Left lung (tissue), 4 donors: ENCODE measurements at regions not wholly inside any gene's neighbourhood (a gene's known extent, or its start where the extent isn't known, plus 50 kb on each side); places are given as distances from the start of the nearest gene placed in this dataset.

Experiments
- ATAC-seq: fragments of 200-7000 bp; cut with Tn5 transposase; one replicate; pipeline ENCODE4 v1.9.1; 2020; ENCODE audit warnings: moderate library complexity
- DNase-seq, 4 donors: peaks; one replicate each; pipeline ENCODE4 v3.0.0-alpha.2; 2013 to 2020
- H3K27ac ChIP-seq, 2 donors: fragments of 200-600 bp; sonication (generic) in 1 of 2; one replicate each; pipeline versions ENCODE4 v1.5.0 to v1.8.0; 2020 to 2021
- H3K27me3 ChIP-seq, 2 donors: fragments of 200-600 bp; sonication (generic) in 1 of 2; one replicate each; pipeline versions ENCODE4 v1.5.0 to v1.8.0; 2020 to 2021
- H3K36me3 ChIP-seq, 2 donors: fragments of 200-600 bp; sonication (generic) in 1 of 2; one replicate each; pipeline versions ENCODE4 v1.5.0 to v1.8.0; 2020 to 2021
- H3K4me1 ChIP-seq, 2 donors: fragments of 200-600 bp; one replicate each; pipeline ENCODE4 v1.8.0; 2021
- H3K4me3 ChIP-seq, 2 donors: fragments of 200-600 bp; sonication (generic) in 1 of 2; one replicate each; pipeline versions ENCODE4 v1.5.0 to v1.8.0; 2020 to 2021; ENCODE audit warnings: mild to moderate bottlenecking in 1 of 2
- H3K9me3 ChIP-seq, 2 donors: fragments of 200-600 bp; sonication (generic) in 1 of 2; one replicate each; pipeline versions ENCODE4 v1.5.0 to v1.8.0; 2020 to 2021
- CTCF ChIP-seq, 2 donors: fragments of 200-600 bp; sonication (generic) in 1 of 2; IDR thresholded peaks; one replicate each; pipeline versions ENCODE4 v1.5.0 to v1.8.0; 2021; ENCODE audit warnings: antibody characterized with exemption in 2 of 2
- intact Hi-C, 2 donors: fragments of 100-400 bp; cut with DNase I; formaldehyde crosslinking; loops; one replicate each; pipeline versions ENCODE4 v1.11.2 to v1.14.2; 2022
- donor health status: DM: no; HTN: yes; CAD: no.
- donor health status: DM: no; HTN: no; CAD: no.

DNA sequence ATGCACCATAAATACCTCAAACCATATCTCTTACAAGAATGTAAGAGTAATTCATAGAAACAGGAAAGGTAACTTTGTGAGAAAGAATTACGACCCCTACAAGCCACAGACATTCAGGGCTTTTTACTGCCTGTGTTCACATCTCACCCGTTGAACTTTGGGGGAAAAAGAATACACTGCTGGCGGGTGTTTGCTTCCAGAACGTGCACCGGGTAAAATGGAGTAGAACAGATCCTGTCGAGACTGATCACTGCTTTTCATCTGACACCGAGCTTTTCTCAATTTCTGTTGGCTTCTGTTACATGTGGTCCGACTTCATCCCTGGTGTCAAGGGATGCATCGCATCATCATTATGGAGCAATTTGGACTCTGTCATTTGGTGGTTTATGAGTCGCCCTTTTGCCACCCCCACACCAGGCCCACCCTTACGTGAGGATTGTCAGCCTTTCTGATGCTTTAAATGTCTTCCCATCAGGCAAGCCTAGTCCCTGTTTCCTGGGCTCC lies 219.2 kb upstream of the ZFP64 start:
- no peak overlapping the region for H3K4me3 ChIP-seq
- peaks cover 0 to 2% of the 10 kb centered on the region in 2 donors for H3K9me3 ChIP-seq
- H3K27me3 ChIP-seq, result no peaks in the 10 kb centered on the region
- intact Hi-C loops, result no loop called here
- peaks cover 0 to 4% of the 10 kb centered on the region in 2 donors for H3K4me1 ChIP-seq
- no peak overlapping the region for H3K27ac ChIP-seq
- no peak for ATAC-seq
- DNase-seq, result no peak
- no peaks in the 10 kb centered on the region for H3K36me3 ChIP-seq
- TF ChIP-seq CTCF (IDR thresholded peaks at IDR 0.05), result no peak

- TF ChIP-seq CTCF (IDR thresholded peaks at IDR 0.05), result no peak
- H3K4me1 ChIP-seq, result peaks cover 0 to 4% of the 10 kb centered on the region in 2 donors
- ATAC-seq, result no peak
- H3K27ac ChIP-seq, result no peak overlapping the region
- H3K4me3 ChIP-seq, result no peak overlapping the region
- H3K9me3 ChIP-seq, result peaks cover 0 to 2% of the 10 kb centered on the region in 2 donors
- intact Hi-C loops, result no loop called here
- no peaks in the 10 kb centered on the region for H3K27me3 ChIP-seq
- H3K36me3 ChIP-seq, result no peaks in the 10 kb centered on the region
- DNase-seq, result no peak
Observed at GRCh38 chr20:52410182-52410647, 218.6 kb upstream of the ZFP64 start.

GRCh38 chr20:52405986-52406385 lies 214.4 kb upstream of the ZFP64 start:
- Histone ChIP-seq H3K4me3 (no peak overlapping the region), H3K36me3 (no peaks in the 10 kb centered on the region), H3K27me3 (no peaks in the 10 kb centered on the region), H3K4me1 (peaks cover 0 to 4% of the 10 kb centered on the region in 2 donors), H3K9me3 (no peaks in the 10 kb centered on the region), H3K27ac (peak overlapping the region in 1 of 2 donors; percentile 1)
- intact Hi-C loops, result no loop called here
- no peak for TF ChIP-seq CTCF (IDR thresholded peaks at IDR 0.05)
- DNase-seq (no peak), ATAC-seq (no peak)

- TF ChIP-seq CTCF (IDR thresholded peaks at IDR 0.05), result no peak
- DNase-seq (no peak), ATAC-seq (no peak)
- no peak overlapping the region for H3K4me3 ChIP-seq
- H3K9me3 ChIP-seq, result no peaks in the 10 kb centered on the region
- intact Hi-C loops, result no loop called here
- no peaks in the 10 kb centered on the region for H3K27me3 ChIP-seq
- peak overlapping the region in 1 of 2 donors; percentile 1 for H3K27ac ChIP-seq
- H3K4me1 ChIP-seq, result peaks cover 0 to 4% of the 10 kb centered on the region in 2 donors
- H3K36me3 ChIP-seq, result no peaks in the 10 kb centered on the region
Observed at GRCh38 chr20:52405417-52405816, 213.8 kb upstream of the ZFP64 start.

GRCh38 chr20:52404671-52405070 lies 213.1 kb upstream of the ZFP64 start:
- DNase-seq (no peak), ATAC-seq (no peak)
- H3K4me1 ChIP-seq, result no peaks in the 10 kb centered on the region
- H3K36me3 ChIP-seq, result no peaks in the 10 kb centered on the region
- intact Hi-C loops, result no loop called here
- H3K27me3 ChIP-seq, result no peaks in the 10 kb centered on the region
- no peak for TF ChIP-seq CTCF (IDR thresholded peaks at IDR 0.05)
- no peaks in the 10 kb centered on the region for H3K9me3 ChIP-seq
- no peak overlapping the region for H3K4me3 ChIP-seq
- H3K27ac ChIP-seq, result no peak overlapping the region
